ENCODE measurements at regions not wholly inside any gene's neighbourhood (a gene's known extent, or its start where the extent isn't known, plus 50 kb on each side); places are given as distances from the start of the nearest gene placed in this dataset.

DNA sequence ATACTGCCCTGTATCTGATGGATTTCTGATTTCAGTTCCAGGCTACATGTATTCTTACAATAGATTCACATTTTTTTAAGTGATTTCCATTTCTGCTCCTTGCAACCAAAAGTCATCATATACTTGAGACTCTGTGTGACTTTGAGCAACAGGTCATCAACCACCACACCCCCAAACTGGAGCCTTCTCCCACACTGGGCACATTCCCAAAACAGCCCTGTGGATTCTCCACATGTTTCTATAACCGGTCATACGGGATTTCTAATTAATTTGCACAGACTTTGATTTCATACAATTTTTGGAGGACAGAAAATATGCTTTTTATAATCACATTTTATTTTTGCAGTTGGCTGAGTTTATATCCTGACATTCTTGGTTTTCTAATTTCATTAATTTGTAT lies 317.2 kb upstream of the ID4 start:
- H3K4me3 ChIP-seq (ENCODE audit: low read length in 3 of 3), result no peak overlapping the region
- H3K27ac ChIP-seq (ENCODE audit: low read depth, low read length), result no peak overlapping the region
- H3K36me3 ChIP-seq (ENCODE audit: control insufficient read depth in 3 of 3, insufficient read depth in 3 of 3, low read length in 3 of 3), result no peaks in the 10 kb centered on the region
- H3K27me3 ChIP-seq (ENCODE audit: control insufficient read depth in 3 of 3, insufficient read depth in 3 of 3, low read length in 3 of 3), result no peaks in the 10 kb centered on the region
- no peaks in the 10 kb centered on the region for H3K9me3 ChIP-seq (ENCODE audit: control insufficient read depth in 3 of 3, low read length in 3 of 3)
- H3K4me1 ChIP-seq (ENCODE audit: control insufficient read depth in 3 of 3, insufficient read depth in 3 of 3, low read length in 3 of 3), result no peaks in the 10 kb centered on the region
- H3K9ac ChIP-seq (ENCODE audit: low read depth in 1 of 3, low read length in 3 of 3), result no peak overlapping the region

DNA sequence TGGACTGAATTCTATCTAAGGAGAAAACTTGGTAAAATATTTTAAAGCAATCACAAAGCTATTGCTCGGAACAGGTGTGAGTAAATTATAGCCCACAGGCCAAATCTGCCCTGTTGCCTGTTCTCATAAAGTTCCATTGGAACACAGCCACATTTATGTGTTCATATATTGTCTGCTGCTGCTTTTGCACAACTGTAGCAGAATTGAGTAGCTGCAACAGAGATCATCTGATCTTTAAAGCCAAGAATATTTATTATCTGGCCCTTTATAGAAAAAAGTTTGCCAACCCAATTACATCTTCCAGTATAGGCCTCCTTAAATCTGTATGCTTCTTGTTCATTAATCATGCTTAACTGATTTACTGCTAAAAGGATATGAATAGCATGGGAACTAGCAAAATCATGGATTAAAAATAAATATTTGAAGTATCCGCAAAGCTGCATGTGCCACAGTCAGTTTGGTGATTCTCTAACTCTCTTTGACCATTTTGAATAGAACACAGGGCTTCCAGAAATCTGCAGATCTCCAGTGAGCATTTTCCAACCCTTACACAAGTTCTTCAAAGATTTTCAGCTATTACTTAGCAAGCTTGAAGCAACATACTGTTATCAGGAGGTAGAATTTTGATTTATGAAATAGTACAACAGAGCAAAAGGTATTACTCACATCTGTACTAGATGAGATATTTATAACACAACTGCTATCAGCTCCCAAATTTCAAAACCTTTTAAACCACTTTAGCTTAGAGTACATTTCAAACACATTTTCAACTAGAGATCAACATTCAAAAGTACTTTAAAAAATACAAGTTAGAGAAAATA lies 312.6 kb upstream of the ID4 start:
- H3K27ac ChIP-seq (ENCODE audit: low read depth, low read length), result no peak overlapping the region
- no peak overlapping the region for H3K9ac ChIP-seq (ENCODE audit: low read depth in 1 of 3, low read length in 3 of 3)
- H3K9me3 ChIP-seq (ENCODE audit: control insufficient read depth in 3 of 3, low read length in 3 of 3), result no peaks in the 10 kb centered on the region
- H3K36me3 ChIP-seq (ENCODE audit: control insufficient read depth in 3 of 3, insufficient read depth in 3 of 3, low read length in 3 of 3), result no peaks in the 10 kb centered on the region
- no peaks in the 10 kb centered on the region for H3K4me1 ChIP-seq (ENCODE audit: control insufficient read depth in 3 of 3, insufficient read depth in 3 of 3, low read length in 3 of 3)
- H3K27me3 ChIP-seq (ENCODE audit: control insufficient read depth in 3 of 3, insufficient read depth in 3 of 3, low read length in 3 of 3), result no peaks in the 10 kb centered on the region
- no peak overlapping the region for H3K4me3 ChIP-seq (ENCODE audit: low read length in 3 of 3)

DNA sequence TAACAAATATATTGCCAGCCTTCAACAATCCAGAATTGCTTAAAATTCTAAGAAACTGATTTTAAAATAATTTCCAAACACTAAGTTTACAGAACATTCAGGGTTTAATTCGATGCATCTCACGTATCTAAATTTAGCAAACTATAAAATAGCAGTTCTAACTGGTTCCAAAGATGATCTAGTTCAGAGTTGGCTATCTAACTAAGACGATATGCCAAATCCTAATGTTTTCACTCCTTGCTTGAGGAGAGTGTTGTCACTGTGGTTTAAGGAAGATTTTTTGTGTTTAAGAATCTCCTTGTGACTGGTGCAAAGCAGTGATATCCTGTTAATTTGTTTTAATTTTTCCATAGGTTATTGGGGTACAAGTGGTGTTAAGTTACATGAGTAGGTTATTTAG lies 311.5 kb upstream of the ID4 start:
- no peaks in the 10 kb centered on the region for H3K27me3 ChIP-seq (ENCODE audit: control insufficient read depth in 3 of 3, insufficient read depth in 3 of 3, low read length in 3 of 3)
- H3K4me1 ChIP-seq (ENCODE audit: control insufficient read depth in 3 of 3, insufficient read depth in 3 of 3, low read length in 3 of 3), result no peaks in the 10 kb centered on the region
- H3K36me3 ChIP-seq (ENCODE audit: control insufficient read depth in 3 of 3, insufficient read depth in 3 of 3, low read length in 3 of 3), result no peaks in the 10 kb centered on the region
- no peak overlapping the region for H3K9ac ChIP-seq (ENCODE audit: low read depth in 1 of 3, low read length in 3 of 3)
- H3K27ac ChIP-seq (ENCODE audit: low read depth, low read length), result no peak overlapping the region
- H3K4me3 ChIP-seq (ENCODE audit: low read length in 3 of 3), result no peak overlapping the region
- H3K9me3 ChIP-seq (ENCODE audit: control insufficient read depth in 3 of 3, low read length in 3 of 3), result no peaks in the 10 kb centered on the region

DNA sequence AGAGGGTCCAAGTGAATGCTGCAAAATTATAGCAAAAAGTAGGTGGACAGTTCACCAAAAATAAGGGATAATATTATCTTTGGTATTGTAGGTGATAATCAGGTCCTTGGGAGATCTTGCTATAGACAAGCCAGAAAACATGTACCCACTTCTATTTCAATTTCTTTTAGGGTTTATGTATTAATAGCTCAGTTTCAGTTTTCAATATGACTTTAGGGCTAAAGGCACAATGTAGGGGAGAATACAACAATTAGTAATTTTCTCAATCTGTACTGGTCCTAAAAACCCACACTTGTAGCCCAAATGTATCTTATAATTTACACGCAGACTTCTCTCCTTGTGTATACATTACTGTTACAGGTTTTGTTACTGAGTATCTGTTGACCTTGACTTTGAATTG lies 307.0 kb upstream of the ID4 start:
- Histone ChIP-seq H3K27ac (ENCODE audit: low read depth, low read length) (no peak overlapping the region), H3K4me1 (ENCODE audit: control insufficient read depth in 3 of 3, insufficient read depth in 3 of 3, low read length in 3 of 3) (no peaks in the 10 kb centered on the region), H3K9me3 (ENCODE audit: control insufficient read depth in 3 of 3, low read length in 3 of 3) (no peaks in the 10 kb centered on the region), H3K36me3 (ENCODE audit: control insufficient read depth in 3 of 3, insufficient read depth in 3 of 3, low read length in 3 of 3) (no peaks in the 10 kb centered on the region), H3K9ac (ENCODE audit: low read depth in 1 of 3, low read length in 3 of 3) (no peak overlapping the region), H3K4me3 (ENCODE audit: low read length in 3 of 3) (no peak overlapping the region), H3K27me3 (ENCODE audit: control insufficient read depth in 3 of 3, insufficient read depth in 3 of 3, low read length in 3 of 3) (no peaks in the 10 kb centered on the region)

DNA sequence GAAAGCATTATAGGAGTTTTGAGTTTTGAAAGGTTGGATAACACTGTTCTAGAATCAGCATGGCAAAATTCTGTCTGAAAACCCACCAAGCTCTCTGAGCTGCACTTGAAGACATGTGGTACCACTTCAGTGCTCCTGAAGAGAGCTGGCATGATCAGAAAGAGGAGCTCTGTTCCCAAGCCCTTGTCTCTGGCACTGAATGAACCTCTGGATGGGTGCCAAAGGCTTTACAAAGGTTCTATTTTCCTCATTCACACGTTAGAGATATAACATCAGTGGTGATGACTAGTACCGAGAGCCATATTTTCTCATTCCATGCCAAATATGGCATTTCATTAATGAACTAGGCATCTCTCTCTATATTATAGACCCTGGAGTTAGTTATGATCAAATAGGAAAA lies 301.8 kb upstream of the ID4 start:
- Histone ChIP-seq H3K4me1 (ENCODE audit: control insufficient read depth in 3 of 3, insufficient read depth in 3 of 3, low read length in 3 of 3) (no peaks in the 10 kb centered on the region), H3K9me3 (ENCODE audit: control insufficient read depth in 3 of 3, low read length in 3 of 3) (no peaks in the 10 kb centered on the region), H3K27ac (ENCODE audit: low read depth, low read length) (no peak overlapping the region), H3K4me3 (ENCODE audit: low read length in 3 of 3) (no peak overlapping the region), H3K27me3 (ENCODE audit: control insufficient read depth in 3 of 3, insufficient read depth in 3 of 3, low read length in 3 of 3) (no peaks in the 10 kb centered on the region), H3K9ac (ENCODE audit: low read depth in 1 of 3, low read length in 3 of 3) (no peak overlapping the region), H3K36me3 (ENCODE audit: control insufficient read depth in 3 of 3, insufficient read depth in 3 of 3, low read length in 3 of 3) (no peaks in the 10 kb centered on the region)

DNA sequence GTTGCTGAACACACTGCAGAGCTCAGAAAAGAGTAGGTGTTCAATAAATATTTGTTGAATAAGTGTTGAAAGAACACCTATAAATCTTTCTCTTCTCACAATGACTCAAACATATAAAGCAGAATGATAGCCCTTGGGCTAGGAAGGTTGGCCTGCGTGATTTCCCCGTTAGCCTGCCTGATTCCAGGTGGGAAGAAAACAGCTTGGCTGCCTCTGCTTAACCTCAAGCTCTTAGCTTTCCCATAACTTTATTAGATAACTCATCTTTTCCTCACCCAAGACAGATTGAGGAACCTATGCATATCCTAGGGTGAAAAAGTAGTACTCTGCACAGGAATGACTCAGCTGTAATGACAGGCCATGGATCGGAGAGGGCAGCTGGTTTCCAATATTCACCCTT lies 300.3 kb upstream of the ID4 start:
- H3K36me3 ChIP-seq (ENCODE audit: control insufficient read depth in 3 of 3, insufficient read depth in 3 of 3, low read length in 3 of 3), result no peaks in the 10 kb centered on the region
- no peaks in the 10 kb centered on the region for H3K4me1 ChIP-seq (ENCODE audit: control insufficient read depth in 3 of 3, insufficient read depth in 3 of 3, low read length in 3 of 3)
- no peaks in the 10 kb centered on the region for H3K9me3 ChIP-seq (ENCODE audit: control insufficient read depth in 3 of 3, low read length in 3 of 3)
- H3K9ac ChIP-seq (ENCODE audit: low read depth in 1 of 3, low read length in 3 of 3), result no peak overlapping the region
- no peaks in the 10 kb centered on the region for H3K27me3 ChIP-seq (ENCODE audit: control insufficient read depth in 3 of 3, insufficient read depth in 3 of 3, low read length in 3 of 3)
- no peak overlapping the region for H3K4me3 ChIP-seq (ENCODE audit: low read length in 3 of 3)
- no peak overlapping the region for H3K27ac ChIP-seq (ENCODE audit: low read depth, low read length)

DNA sequence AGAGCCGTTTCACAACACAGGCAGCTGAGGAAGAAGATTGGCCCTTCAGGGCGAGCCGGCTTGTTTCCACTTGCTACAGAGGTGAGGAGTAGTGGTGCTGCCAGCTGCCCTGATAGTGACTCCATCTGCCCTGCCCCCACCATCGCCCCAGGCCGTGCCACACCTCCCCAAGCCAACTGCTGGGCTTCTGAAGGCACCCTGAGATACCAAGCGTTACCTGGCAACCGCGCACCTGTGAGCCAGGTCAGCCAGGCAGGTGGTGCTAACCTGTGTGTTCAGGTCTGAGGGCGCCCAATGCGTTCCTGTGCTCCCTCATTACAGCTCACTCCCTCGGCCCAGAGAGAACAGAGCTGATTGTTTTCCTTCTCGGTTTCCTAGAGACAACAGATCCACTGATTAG lies 299.1 kb upstream of the ID4 start:
- no peaks in the 10 kb centered on the region for H3K27me3 ChIP-seq (ENCODE audit: control insufficient read depth in 3 of 3, insufficient read depth in 3 of 3, low read length in 3 of 3)
- H3K9ac ChIP-seq (ENCODE audit: low read depth in 1 of 3, low read length in 3 of 3), result no peak overlapping the region
- H3K4me3 ChIP-seq (ENCODE audit: low read length in 3 of 3), result no peak overlapping the region
- H3K9me3 ChIP-seq (ENCODE audit: control insufficient read depth in 3 of 3, low read length in 3 of 3), result no peaks in the 10 kb centered on the region
- H3K4me1 ChIP-seq (ENCODE audit: control insufficient read depth in 3 of 3, insufficient read depth in 3 of 3, low read length in 3 of 3), result no peaks in the 10 kb centered on the region
- H3K27ac ChIP-seq (ENCODE audit: low read depth, low read length), result no peak overlapping the region
- no peaks in the 10 kb centered on the region for H3K36me3 ChIP-seq (ENCODE audit: control insufficient read depth in 3 of 3, insufficient read depth in 3 of 3, low read length in 3 of 3)

DNA sequence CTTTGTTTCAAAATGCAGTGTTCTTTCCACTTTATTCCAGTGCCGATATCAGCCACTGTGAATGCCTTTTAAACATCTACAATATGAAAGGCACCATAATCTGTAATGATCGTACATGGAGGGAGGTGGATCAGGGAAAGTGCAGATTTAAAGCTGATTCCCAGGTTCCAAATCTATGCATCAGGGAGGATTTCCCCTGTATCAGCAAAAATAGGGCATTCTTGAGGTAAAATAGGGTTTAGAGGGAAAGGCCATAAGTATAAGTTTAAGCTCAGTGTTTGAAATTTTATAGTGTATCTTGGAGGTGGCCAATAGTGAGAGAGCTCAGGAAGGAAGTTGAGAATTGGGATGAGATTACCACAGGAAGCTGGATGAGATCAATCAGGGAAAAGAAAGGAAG lies 289.7 kb upstream of the ID4 start:
- Histone ChIP-seq H3K9me3 (ENCODE audit: control insufficient read depth in 3 of 3, low read length in 3 of 3) (no peaks in the 10 kb centered on the region), H3K4me3 (ENCODE audit: low read length in 3 of 3) (no peak overlapping the region), H3K36me3 (ENCODE audit: control insufficient read depth in 3 of 3, insufficient read depth in 3 of 3, low read length in 3 of 3) (no peaks in the 10 kb centered on the region), H3K9ac (ENCODE audit: low read depth in 1 of 3, low read length in 3 of 3) (no peak overlapping the region), H3K27me3 (ENCODE audit: control insufficient read depth in 3 of 3, insufficient read depth in 3 of 3, low read length in 3 of 3) (peaks cover 0 to 3% (median 0%) of the 10 kb centered on the region in 3 donors), H3K4me1 (ENCODE audit: control insufficient read depth in 3 of 3, insufficient read depth in 3 of 3, low read length in 3 of 3) (no peaks in the 10 kb centered on the region), H3K27ac (ENCODE audit: low read depth, low read length) (no peak overlapping the region)

DNA sequence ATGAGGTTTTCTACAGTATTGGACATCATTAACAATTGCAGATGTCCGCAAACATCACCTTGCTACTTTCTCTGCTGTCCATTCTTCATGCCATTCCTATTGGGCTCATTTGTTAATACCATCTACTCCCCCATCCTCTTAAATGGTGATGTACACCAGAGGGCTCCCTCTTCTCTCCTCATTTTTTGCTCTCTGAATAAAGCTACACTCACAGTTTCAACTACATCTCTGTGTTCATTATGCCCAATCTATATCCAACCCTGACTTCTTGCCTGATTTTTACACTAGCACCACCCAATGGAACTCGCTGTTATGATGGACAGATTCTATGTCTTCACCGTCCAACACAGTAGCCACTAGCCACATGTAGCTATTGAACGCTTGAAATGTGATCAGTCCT lies 288.1 kb upstream of the ID4 start:
- Histone ChIP-seq H3K36me3 (ENCODE audit: control insufficient read depth in 3 of 3, insufficient read depth in 3 of 3, low read length in 3 of 3) (no peaks in the 10 kb centered on the region), H3K27ac (ENCODE audit: low read depth, low read length) (no peak overlapping the region), H3K4me3 (ENCODE audit: low read length in 3 of 3) (no peak overlapping the region), H3K27me3 (ENCODE audit: control insufficient read depth in 3 of 3, insufficient read depth in 3 of 3, low read length in 3 of 3) (peaks cover 0 to 3% (median 0%) of the 10 kb centered on the region in 3 donors), H3K9me3 (ENCODE audit: control insufficient read depth in 3 of 3, low read length in 3 of 3) (peaks cover 0 to 3% (median 0%) of the 10 kb centered on the region in 3 donors), H3K4me1 (ENCODE audit: control insufficient read depth in 3 of 3, insufficient read depth in 3 of 3, low read length in 3 of 3) (no peaks in the 10 kb centered on the region), H3K9ac (ENCODE audit: low read depth in 1 of 3, low read length in 3 of 3) (no peak overlapping the region)

DNA sequence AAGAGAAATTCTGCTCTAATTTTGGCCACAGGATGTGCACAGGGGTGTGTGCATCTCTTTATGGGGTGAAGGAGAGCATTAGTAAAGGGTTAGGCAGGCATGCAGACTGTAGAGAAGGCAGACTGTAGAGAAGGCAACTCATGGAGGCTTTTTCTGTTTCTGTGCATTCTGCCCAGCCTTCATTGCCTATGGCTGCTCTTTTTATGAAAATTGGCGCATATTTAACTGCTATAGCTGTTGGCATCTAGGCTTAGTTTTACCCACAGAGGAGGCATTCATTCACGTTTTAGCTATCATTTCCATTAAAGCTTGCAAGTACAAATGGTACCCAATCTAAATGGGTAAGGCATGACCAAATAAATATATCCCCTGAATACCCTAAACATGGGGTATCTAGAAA lies 286.8 kb upstream of the ID4 start:
- no peaks in the 10 kb centered on the region for H3K4me1 ChIP-seq (ENCODE audit: control insufficient read depth in 3 of 3, insufficient read depth in 3 of 3, low read length in 3 of 3)
- no peak overlapping the region for H3K9ac ChIP-seq (ENCODE audit: low read depth in 1 of 3, low read length in 3 of 3)
- H3K27ac ChIP-seq (ENCODE audit: low read depth, low read length), result no peak overlapping the region
- H3K36me3 ChIP-seq (ENCODE audit: control insufficient read depth in 3 of 3, insufficient read depth in 3 of 3, low read length in 3 of 3), result no peaks in the 10 kb centered on the region
- peaks cover 0 to 3% (median 0%) of the 10 kb centered on the region in 3 donors for H3K27me3 ChIP-seq (ENCODE audit: control insufficient read depth in 3 of 3, insufficient read depth in 3 of 3, low read length in 3 of 3)
- H3K4me3 ChIP-seq (ENCODE audit: low read length in 3 of 3), result no peak overlapping the region
- H3K9me3 ChIP-seq (ENCODE audit: control insufficient read depth in 3 of 3, low read length in 3 of 3), result peaks cover 0 to 3% (median 0%) of the 10 kb centered on the region in 3 donors

All from skeletal muscle tissue (tissue), 3 donors.